ENCODE measurements at regions not wholly inside any gene's neighbourhood (a gene's known extent, or its start where the extent isn't known, plus 50 kb on each side); places are given as distances from the start of the nearest gene placed in this dataset.
"Not testable (repeated sequence)": the region's sequence is repeated elsewhere in the genome, so short reads cannot be mapped to it uniquely, and the experiment has no call there.

DNA sequence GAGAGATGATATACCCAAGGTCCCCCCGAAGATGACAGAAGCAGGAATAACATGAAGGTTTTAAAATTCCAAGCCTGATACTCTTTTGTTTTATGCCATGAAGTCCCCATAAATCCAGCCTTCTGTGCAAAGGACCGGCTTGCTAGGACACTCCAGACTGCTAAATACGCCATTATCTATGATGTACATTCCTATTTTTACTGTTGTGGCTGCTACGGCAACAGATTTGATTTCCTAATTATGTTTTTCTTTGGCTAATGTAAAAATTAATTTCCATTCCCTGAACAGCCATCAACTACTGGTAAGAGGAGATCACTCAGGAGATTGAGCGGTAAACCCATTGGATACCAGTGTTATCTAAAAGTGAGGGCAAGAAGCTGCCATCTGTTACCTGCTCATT, 1090.8 kb downstream of the TYW1 start:
- 85% methylated on average over 5 of the region's 5 CpGs for WGBS
- no peak overlapping the region for H3K4me3 ChIP-seq
- TF ChIP-seq POLR2A (IDR thresholded peaks at IDR 0.05) = no peak
- TF ChIP-seq, protein P1, sequence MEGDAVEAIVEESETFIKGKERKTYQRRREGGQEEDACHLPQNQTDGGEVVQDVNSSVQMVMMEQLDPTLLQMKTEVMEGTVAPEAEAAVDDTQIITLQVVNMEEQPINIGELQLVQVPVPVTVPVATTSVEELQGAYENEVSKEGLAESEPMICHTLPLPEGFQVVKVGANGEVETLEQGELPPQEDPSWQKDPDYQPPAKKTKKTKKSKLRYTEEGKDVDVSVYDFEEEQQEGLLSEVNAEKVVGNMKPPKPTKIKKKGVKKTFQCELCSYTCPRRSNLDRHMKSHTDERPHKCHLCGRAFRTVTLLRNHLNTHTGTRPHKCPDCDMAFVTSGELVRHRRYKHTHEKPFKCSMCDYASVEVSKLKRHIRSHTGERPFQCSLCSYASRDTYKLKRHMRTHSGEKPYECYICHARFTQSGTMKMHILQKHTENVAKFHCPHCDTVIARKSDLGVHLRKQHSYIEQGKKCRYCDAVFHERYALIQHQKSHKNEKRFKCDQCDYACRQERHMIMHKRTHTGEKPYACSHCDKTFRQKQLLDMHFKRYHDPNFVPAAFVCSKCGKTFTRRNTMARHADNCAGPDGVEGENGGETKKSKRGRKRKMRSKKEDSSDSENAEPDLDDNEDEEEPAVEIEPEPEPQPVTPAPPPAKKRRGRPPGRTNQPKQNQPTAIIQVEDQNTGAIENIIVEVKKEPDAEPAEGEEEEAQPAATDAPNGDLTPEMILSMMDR (IDR thresholded peaks at IDR 0.05) = no peak
- TF ChIP-seq POLR2AphosphoS5 (IDR thresholded peaks at IDR 0.05) = no peak
- no peak for TF ChIP-seq EP300 (IDR thresholded peaks at IDR 0.05)

DNA sequence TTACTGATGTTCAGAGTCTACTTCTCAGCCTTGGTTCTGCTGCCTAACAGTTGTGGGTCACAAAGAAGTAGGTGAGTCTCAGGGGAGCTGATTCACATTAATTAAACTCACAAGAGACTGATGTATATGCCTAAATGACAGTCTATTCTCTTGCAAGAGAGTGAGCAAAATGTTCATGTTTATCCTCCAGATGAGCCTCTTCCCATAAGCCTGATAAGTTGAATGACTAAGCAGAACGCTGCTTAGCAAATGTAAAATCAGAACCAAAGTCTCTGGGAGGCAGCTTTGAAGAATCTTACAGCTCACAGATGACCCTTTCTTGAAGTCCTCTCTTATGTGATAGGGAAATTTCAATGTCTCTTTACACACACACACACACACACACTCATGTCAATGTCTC, 1092.2 kb downstream of the TYW1 start:
- H3K4me3 ChIP-seq = no peak overlapping the region
- 88% methylated on average over 1 of the region's 1 CpG for WGBS
- H3K36me3 ChIP-seq = no peaks in the 10 kb centered on the region
- H3K4me1 ChIP-seq = no peaks in the 10 kb centered on the region
- H3K9me3 ChIP-seq = no peaks in the 10 kb centered on the region
- H3K27ac ChIP-seq = no peak overlapping the region
- H3K27me3 ChIP-seq = no peaks in the 10 kb centered on the region
- TF ChIP-seq, protein P1 (IDR thresholded peaks at IDR 0.05) = no peak
- TF ChIP-seq POLR2AphosphoS5 (IDR thresholded peaks at IDR 0.05) (no peak), EP300 (IDR thresholded peaks at IDR 0.05) (no peak), POLR2A (IDR thresholded peaks at IDR 0.05) (no peak)
- DNase-seq (ENCODE audit: low spot score in 2 of 2) = no peak

More for the DNA sequence above, 1090.8 kb downstream of the TYW1 start:
- no peak for DNase-seq (ENCODE audit: low spot score in 2 of 2)
- Histone ChIP-seq H3K9me3 (peaks cover 11% of the 10 kb centered on the region), H3K36me3 (no peaks in the 10 kb centered on the region), H3K4me1 (no peaks in the 10 kb centered on the region), H3K27ac (no peak overlapping the region), H3K27me3 (no peaks in the 10 kb centered on the region)

DNA sequence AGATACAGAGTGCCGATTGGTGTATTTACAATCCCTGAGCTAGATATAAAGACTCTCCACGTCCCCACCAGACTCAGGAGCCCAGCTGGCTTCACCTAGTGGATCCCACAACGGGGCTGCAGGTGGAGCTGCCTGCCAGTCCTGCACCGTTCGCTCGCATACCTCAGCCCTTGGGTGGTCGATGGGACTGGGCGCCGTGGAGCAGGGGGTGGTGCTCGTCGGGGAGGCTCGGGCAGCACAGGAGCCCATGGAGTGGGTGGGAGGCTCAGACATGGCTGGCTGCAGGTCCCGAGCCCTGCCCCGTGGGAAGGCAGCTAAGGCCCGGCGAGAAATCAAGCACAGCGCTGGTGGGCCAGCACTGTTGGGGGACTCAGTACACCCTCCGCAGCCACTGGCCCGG, 1093.6 kb downstream of the TYW1 start:
- H3K27me3 ChIP-seq; H3K4me1 ChIP-seq; DNase-seq (ENCODE audit: low spot score in 2 of 2); H3K36me3 ChIP-seq; H3K9me3 ChIP-seq; H3K27ac ChIP-seq; H3K4me3 ChIP-seq: not testable (repeated sequence)
- WGBS = 89% methylated on average over 9 of the region's 19 CpGs

DNA sequence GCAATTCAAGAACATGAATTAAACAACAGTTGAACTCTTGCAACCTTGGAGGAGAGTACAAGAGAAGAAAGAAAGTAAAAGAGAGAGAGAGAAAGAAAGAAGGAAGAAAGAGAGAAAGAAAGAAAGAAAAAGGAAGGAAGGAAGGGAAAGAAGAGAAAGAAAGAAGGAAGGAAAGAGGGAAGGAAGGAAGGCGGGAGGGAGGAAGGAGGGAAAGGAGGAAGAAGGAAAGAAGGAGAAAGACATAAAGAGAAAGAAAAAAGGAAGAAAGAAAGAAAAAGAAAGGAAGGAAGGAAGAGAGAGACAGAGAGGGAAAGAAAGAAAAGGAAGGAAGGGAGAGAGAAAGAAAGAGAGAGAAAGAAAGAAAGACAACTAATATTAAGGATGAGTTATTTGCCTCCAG, 1106.7 kb downstream of the TYW1 start:
- no peak for DNase-seq (ENCODE audit: low spot score in 2 of 2)
- Histone ChIP-seq H3K4me3 (no peak overlapping the region), H3K9me3 (no peaks in the 10 kb centered on the region), H3K27me3 (peaks cover 7% of the 10 kb centered on the region), H3K36me3 (no peaks in the 10 kb centered on the region), H3K4me1 (no peaks in the 10 kb centered on the region), H3K27ac (no peak overlapping the region)
- 91% methylated on average over 1 of the region's 1 CpG for WGBS
- TF ChIP-seq POLR2A (IDR thresholded peaks at IDR 0.05) (no peak), EP300 (IDR thresholded peaks at IDR 0.05) (no peak), POLR2AphosphoS5 (IDR thresholded peaks at IDR 0.05) (no peak)
- TF ChIP-seq, protein P1 (IDR thresholded peaks at IDR 0.05) = no peak

DNA sequence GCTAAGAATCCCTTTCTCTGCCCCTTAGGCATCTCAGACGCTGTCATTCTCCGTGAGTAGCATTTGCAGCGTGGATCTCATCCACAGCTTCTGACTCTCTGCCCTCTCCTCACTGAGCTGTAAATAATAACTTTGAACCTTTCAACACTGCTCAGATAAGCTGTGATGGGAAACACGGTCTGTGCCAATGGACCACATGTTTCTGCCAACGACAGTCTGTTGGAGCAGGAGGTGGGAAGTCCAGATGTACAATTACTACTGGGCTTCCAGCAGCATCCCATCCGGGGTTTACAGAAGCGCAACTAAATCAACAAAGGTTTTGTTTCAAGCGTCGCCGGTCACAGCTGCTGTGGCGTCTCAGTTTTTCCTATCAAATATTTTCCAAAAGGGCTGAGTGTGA, 1110.6 kb downstream of the TYW1 start:
- Histone ChIP-seq H3K27me3 (peaks cover 23% of the 10 kb centered on the region), H3K36me3 (no peaks in the 10 kb centered on the region), H3K4me3 (no peak overlapping the region), H3K9me3 (no peaks in the 10 kb centered on the region), H3K4me1 (no peaks in the 10 kb centered on the region), H3K27ac (no peak overlapping the region)
- WGBS = 43% methylated on average over 11 of the region's 11 CpGs
- no peak for DNase-seq (ENCODE audit: low spot score in 2 of 2)
- TF ChIP-seq, protein P1 (IDR thresholded peaks at IDR 0.05) = no peak
- no peak for TF ChIP-seq EP300 (IDR thresholded peaks at IDR 0.05)
- no peak for TF ChIP-seq POLR2AphosphoS5 (IDR thresholded peaks at IDR 0.05)
- TF ChIP-seq POLR2A (IDR thresholded peaks at IDR 0.05) = no peak

DNA sequence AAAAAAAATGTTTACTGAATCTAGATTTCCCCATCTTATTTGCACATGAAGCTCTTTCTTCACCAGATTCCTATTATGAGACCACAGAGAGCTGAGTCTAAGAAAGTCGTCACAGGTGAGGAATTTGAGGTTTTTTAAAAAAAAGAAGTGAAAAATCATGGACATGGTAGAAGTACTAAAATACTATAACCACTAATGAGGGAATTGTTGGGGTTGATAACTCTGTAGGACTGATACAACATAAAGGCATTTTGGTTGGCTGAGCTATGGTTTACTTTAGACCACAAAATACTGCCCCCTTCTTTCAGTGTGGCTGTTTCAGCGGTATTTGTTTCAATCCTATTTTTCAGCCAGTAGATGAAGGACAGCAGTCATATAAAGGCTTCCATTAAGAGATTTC, 1111.3 kb downstream of the TYW1 start:
- TF ChIP-seq POLR2A (IDR thresholded peaks at IDR 0.05) = no peak
- no peak for TF ChIP-seq POLR2AphosphoS5 (IDR thresholded peaks at IDR 0.05)
- TF ChIP-seq, protein P1 (IDR thresholded peaks at IDR 0.05) = no peak
- no peak for TF ChIP-seq EP300 (IDR thresholded peaks at IDR 0.05)
- peaks cover 23% of the 10 kb centered on the region for H3K27me3 ChIP-seq
- no peak overlapping the region for H3K27ac ChIP-seq
- H3K9me3 ChIP-seq = no peaks in the 10 kb centered on the region
- no peak for DNase-seq (ENCODE audit: low spot score in 2 of 2)
- 74% methylated on average over 2 of the region's 2 CpGs for WGBS
- H3K36me3 ChIP-seq = no peaks in the 10 kb centered on the region
- no peaks in the 10 kb centered on the region for H3K4me1 ChIP-seq
- H3K4me3 ChIP-seq = no peak overlapping the region
